Epithelial cell of proximal tubule (primary cell): ENCODE measurements at regions not wholly inside any gene's neighbourhood (a gene's known extent, or its start where the extent isn't known, plus 50 kb on each side); places are given as distances from the start of the nearest gene placed in this dataset.

Experiments
- DNase-seq: peaks from one replicate; pipeline ENCODE4 v3.0.0-alpha.2; 2011; ENCODE audit warnings: low read depth
- H3K4me3 ChIP-seq: 2 replicates; pipeline ENCODE4 v1.5.1; 2011; ENCODE audit warnings: low read depth, mild to moderate bottlenecking, low read length
- TF ChIP-seq, protein P1 (sequence below): conservative IDR thresholded peaks from 2 replicates; pipeline ENCODE4 v1.5.1; 2012; ENCODE audit warnings: low read depth, mild to moderate bottlenecking, low read length

- TF ChIP-seq, protein P1, sequence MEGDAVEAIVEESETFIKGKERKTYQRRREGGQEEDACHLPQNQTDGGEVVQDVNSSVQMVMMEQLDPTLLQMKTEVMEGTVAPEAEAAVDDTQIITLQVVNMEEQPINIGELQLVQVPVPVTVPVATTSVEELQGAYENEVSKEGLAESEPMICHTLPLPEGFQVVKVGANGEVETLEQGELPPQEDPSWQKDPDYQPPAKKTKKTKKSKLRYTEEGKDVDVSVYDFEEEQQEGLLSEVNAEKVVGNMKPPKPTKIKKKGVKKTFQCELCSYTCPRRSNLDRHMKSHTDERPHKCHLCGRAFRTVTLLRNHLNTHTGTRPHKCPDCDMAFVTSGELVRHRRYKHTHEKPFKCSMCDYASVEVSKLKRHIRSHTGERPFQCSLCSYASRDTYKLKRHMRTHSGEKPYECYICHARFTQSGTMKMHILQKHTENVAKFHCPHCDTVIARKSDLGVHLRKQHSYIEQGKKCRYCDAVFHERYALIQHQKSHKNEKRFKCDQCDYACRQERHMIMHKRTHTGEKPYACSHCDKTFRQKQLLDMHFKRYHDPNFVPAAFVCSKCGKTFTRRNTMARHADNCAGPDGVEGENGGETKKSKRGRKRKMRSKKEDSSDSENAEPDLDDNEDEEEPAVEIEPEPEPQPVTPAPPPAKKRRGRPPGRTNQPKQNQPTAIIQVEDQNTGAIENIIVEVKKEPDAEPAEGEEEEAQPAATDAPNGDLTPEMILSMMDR = no peak
- no peak for DNase-seq
- H3K4me3 ChIP-seq = no peak overlapping the region
Observed at GRCh38 chrX:30161043-30161442, 54.3 kb upstream of the MAGEB2 start.
